DND-41 (cell line): ENCODE measurements at regions not wholly inside any gene's neighbourhood (a gene's known extent, or its start where the extent isn't known, plus 50 kb on each side); places are given as distances from the start of the nearest gene placed in this dataset.

Source experiments
- CTCF ChIP-seq: IDR thresholded peaks from 2 replicates; pipeline ENCODE4 v1.5.1; 2012; ENCODE audit warnings: borderline replicate concordance, low read length, moderate library complexity, mild to moderate bottlenecking; ENCODE audit not compliant: poor library complexity, severe bottlenecking; ENCODE audit errors: extremely low read depth
- EZH2 ChIP-seq: IDR thresholded peaks from 3 replicates; pipeline ENCODE4 v1.6.1; 2012; ENCODE audit warnings: borderline replicate concordance, low read depth, mild to moderate bottlenecking, moderate library complexity, low read length, inconsistent platforms; ENCODE audit not compliant: severe bottlenecking

- TF ChIP-seq EZH2 (no peak), CTCF (no peak)
Observed at GRCh38 chr10:65143723-65144122, 1622.5 kb downstream of the REEP3 start.
